IMR-90 (cell line): ENCODE measurements at regions not wholly inside any gene's neighbourhood (a gene's known extent, or its start where the extent isn't known, plus 50 kb on each side); places are given as distances from the start of the nearest gene placed in this dataset.
A peak's percentile ranks its signal among the peaks of the same experiment; 100 is the strongest.

Experiments used
- ATAC-seq: fragments of 200-7000 bp; cut with Tn5 transposase; 2 replicates; pipeline ENCODE4 v1.9.1; 2020; ENCODE audit warnings: low read depth, mild to moderate bottlenecking, moderate library complexity
- BruUV-seq: library from RNA; stranded (reverse); fragments of 400-500 nt; replicated peaks from 2 replicates; lab custom pipeline; 2021; lab: Mats Ljungman, UMichigan
- CTCF ChIA-PET: fragments of 300-600 bp; formaldehyde crosslinking; extraction: SDS; loops from one replicate; lab custom pipeline; 2021; ENCODE audit warnings: antibody characterized with exemption; lab: Yijun Ruan, JAX
- POLR2A ChIA-PET: fragments of 300-600 bp; sonication (Branson Sonifier 250); formaldehyde crosslinking; loops from one replicate; lab custom pipeline; 2022; ENCODE audit warnings: antibody characterized with exemption; ENCODE audit not compliant: unreplicated experiment; lab: Charles Lee
- DNase-seq: peaks from one replicate; pipeline ENCODE4 v3.0.0; 2013
- H2AFZ ChIP-seq: replicated peaks from 2 replicates; pipeline ENCODE3; 2013; ENCODE audit warnings: low read length, mild to moderate bottlenecking; ENCODE audit not compliant: poor library complexity
- H2AK5ac ChIP-seq: 2 replicates; pipeline ENCODE4 v1.6.1; 2013; ENCODE audit warnings: low read depth, low read length, inconsistent platforms
- H2AK9ac ChIP-seq: replicated peaks from 2 replicates; pipeline ENCODE3; 2013; ENCODE audit warnings: mild to moderate bottlenecking, low read depth, low read length, moderate library complexity; ENCODE audit not compliant: poor library complexity
- H2BK120ac ChIP-seq: 2 replicates; pipeline ENCODE4 v1.6.1; 2013; ENCODE audit warnings: low read depth, low read length, inconsistent platforms
- H2BK15ac ChIP-seq: 3 replicates; pipeline ENCODE4 v1.6.1; 2013; ENCODE audit warnings: low read depth, low read length, inconsistent platforms
- H2BK20ac ChIP-seq: 2 replicates; pipeline ENCODE4 v1.6.1; 2013; ENCODE audit warnings: low read depth, mild to moderate bottlenecking, inconsistent platforms, low read length, moderate library complexity
- H2BK5ac ChIP-seq: 2 replicates; pipeline ENCODE4 v1.6.1; 2013; ENCODE audit warnings: mild to moderate bottlenecking, low read depth, low read length, inconsistent platforms; ENCODE audit not compliant: poor library complexity, severe bottlenecking
- H3K14ac ChIP-seq: replicated peaks from 2 replicates; pipeline ENCODE4 v1.6.1; 2013; ENCODE audit warnings: low read depth, low read length, inconsistent platforms
- H3K18ac ChIP-seq: 2 replicates; pipeline ENCODE4 v1.6.1; 2013; ENCODE audit warnings: low read depth, low read length, control low read depth
- H3K23ac ChIP-seq: 2 replicates; pipeline ENCODE4 v1.6.1; 2013; ENCODE audit warnings: low read depth, low read length, inconsistent platforms
- H3K27ac ChIP-seq: 2 replicates; pipeline ENCODE4 v1.5.1; 2013; ENCODE audit warnings: mild to moderate bottlenecking, control low read depth, low read length; ENCODE audit not compliant: insufficient read depth
- H3K27me3 ChIP-seq: 2 replicates; pipeline ENCODE4 v1.6.1; 2013; ENCODE audit warnings: low read length; ENCODE audit not compliant: control insufficient read depth, insufficient read depth
- H3K36me3 ChIP-seq: 2 replicates; pipeline ENCODE4 v1.6.1; 2013; ENCODE audit warnings: low read length, mixed read lengths; ENCODE audit not compliant: control insufficient read depth, insufficient read depth
- H3K4ac ChIP-seq: 2 replicates; pipeline ENCODE4 v1.6.1; 2013; ENCODE audit warnings: low read depth, low read length, inconsistent platforms
- H3K4me1 ChIP-seq: 2 replicates; pipeline ENCODE4 v1.6.1; 2013; ENCODE audit warnings: low read length, mixed read lengths; ENCODE audit not compliant: control insufficient read depth, insufficient read depth
- H3K4me2 ChIP-seq: 2 replicates; pipeline ENCODE4 v1.6.1; 2013; ENCODE audit warnings: low read depth, mild to moderate bottlenecking, control low read depth, low read length, moderate library complexity
- H3K4me3 ChIP-seq: 2 replicates; pipeline ENCODE4 v1.5.1; 2013; ENCODE audit warnings: low read depth, mild to moderate bottlenecking, control low read depth, low read length, moderate library complexity; ENCODE audit not compliant: insufficient read depth
- H3K56ac ChIP-seq: 2 replicates; pipeline ENCODE4 v1.6.1; 2013; ENCODE audit warnings: low read length, inconsistent platforms; ENCODE audit not compliant: insufficient read depth; ENCODE audit errors: extremely low read depth
- H3K79me1 ChIP-seq, 2 experiments: 2 replicates each; pipeline ENCODE4 v1.6.1; 2013; ENCODE audit warnings: low read length in 2 of 2, inconsistent platforms in 1 of 2, low read depth in 1 of 2
- H3K9ac ChIP-seq: 2 replicates; pipeline ENCODE4 v1.6.1; 2013; ENCODE audit warnings: low read depth, low read length, control low read depth
- H3K9me1 ChIP-seq: 2 replicates; pipeline ENCODE4 v1.6.1; 2013; ENCODE audit warnings: low read length, inconsistent platforms; ENCODE audit not compliant: insufficient read depth
- H3K9me3 ChIP-seq: 2 replicates; pipeline ENCODE4 v1.6.1; 2013; ENCODE audit warnings: low read length; ENCODE audit not compliant: control insufficient read depth, insufficient read depth
- H4K20me1 ChIP-seq: 2 replicates; pipeline ENCODE4 v1.6.1; 2013; ENCODE audit warnings: low read length, inconsistent platforms; ENCODE audit not compliant: insufficient read depth
- H4K5ac ChIP-seq: 2 replicates; pipeline ENCODE4 v1.6.1; 2013; ENCODE audit warnings: mild to moderate bottlenecking, low read depth, low read length, control low read depth
- H4K8ac ChIP-seq, 2 experiments: 2 replicates each; pipeline ENCODE4 v1.6.1; 2013; ENCODE audit warnings: low read depth in 2 of 2, low read length in 2 of 2, control low read depth in 1 of 2, inconsistent platforms in 1 of 2
- H4K91ac ChIP-seq: 2 replicates; pipeline ENCODE4 v1.6.1; 2013; ENCODE audit warnings: low read depth, low read length, inconsistent platforms; ENCODE audit not compliant: insufficient read depth
- CEBPB ChIP-seq: IDR thresholded peaks from 2 replicates; pipeline ENCODE4 v1.6.1; 2012; ENCODE audit warnings: low read depth, low read length, improper control_type of control experiment
- POLR2A ChIP-seq: IDR thresholded peaks from 2 replicates; pipeline ENCODE4 v1.6.1; 2012; ENCODE audit warnings: mild to moderate bottlenecking, low read depth, low read length
- WGBS, 2 experiments: methylation state at CpG; one replicate each; pipeline versions ENCODE4 v1.1.5 to v1.1.7; 2013; ENCODE audit warnings: missing lambda C conversion rate in 2 of 2; ENCODE audit not compliant: insufficient read length in 1 of 2; ENCODE audit errors: extremely low coverage in 2 of 2; 5-methylcytosine and 5-hydroxymethylcytosine counted together
- dilution Hi-C: fragments of 300-500 bp; cut with HindIII; formaldehyde crosslinking; loops from one replicate; pipeline ENCODE4 v1.14.3; 2018; ENCODE audit warnings: low sequenced_read_pairs; ENCODE audit not compliant: unreplicated experiment
- in situ Hi-C: fragments of 300-500 bp; cut with MboI; formaldehyde crosslinking; loops from 3 replicates; pipeline ENCODE4 v1.14.3; 2019; ENCODE audit warnings: low sequenced_read_pairs, inconsistent platforms, mixed read lengths
- intact Hi-C: fragments of 100-400 bp; cut with micrococcal nuclease; formaldehyde crosslinking; loops from 2 replicates; pipeline ENCODE4 v1.10.0; 2022

- H2BK5ac ChIP-seq = peak overlapping the region; percentile 82
- peak overlapping the region; percentile 84; the same call in 1 of the 2 replicates for H2BK20ac ChIP-seq
- H3K23ac ChIP-seq = peak overlapping the region; percentile 54; the same call in 1 of the 2 replicates
- peak overlapping the region; percentile 86; the same call in 1 of the 2 replicates for H2BK120ac ChIP-seq
- no peak overlapping the region for H3K4me3 ChIP-seq
- H4K8ac ChIP-seq = peak overlapping the region; percentile 42 to 85; a peak in 3 of 4 replicates
- BruUV-seq = no TSS peak
- H4K20me1 ChIP-seq = no peaks in the 10 kb centered on the region
- no peak overlapping the region for H3K56ac ChIP-seq
- H3K4me2 ChIP-seq = no peak overlapping the region
- no peaks in the 10 kb centered on the region for H3K79me1 ChIP-seq
- intact Hi-C loops = no loop called here
- no CpG with 5 or more reads among the region's 1 CpG for WGBS, 2 experiments
- peaks cover 9% of the 10 kb centered on the region; the same call in 1 of the 2 replicates for H3K4me1 ChIP-seq
- no peaks in the 10 kb centered on the region for H3K9me1 ChIP-seq
- ChIA-PET POLR2A (no interaction called here), CTCF (no interaction called here)
- H3K36me3 ChIP-seq = no peaks in the 10 kb centered on the region
- in situ Hi-C loops = no loop called here
- no peak overlapping the region for H2AK5ac ChIP-seq
- dilution Hi-C loops = no loop called here
- peak overlapping the region; percentile 88 for H3K18ac ChIP-seq
- ATAC-seq (peak; percentile 82), DNase-seq (peak; percentile 68)
- peak overlapping the region; percentile 61; the same call in 1 of the 2 replicates for H3K4ac ChIP-seq
- H4K5ac ChIP-seq = peak overlapping the region; percentile 79
- H3K27me3 ChIP-seq = no peaks in the 10 kb centered on the region
- H4K91ac ChIP-seq = peak overlapping the region; percentile 72
- no peak overlapping the region for H2AFZ ChIP-seq
- peak overlapping the region; percentile 55; the same call in 1 of the 3 replicates for H2BK15ac ChIP-seq
- H3K9me3 ChIP-seq = peaks cover 4% of the 10 kb centered on the region; the same call in 1 of the 2 replicates
- H2AK9ac ChIP-seq = no peak overlapping the region
- H3K27ac ChIP-seq = peak overlapping the region; percentile 90; the same call in 1 of the 2 replicates
- no peak overlapping the region for H3K9ac ChIP-seq
- TF ChIP-seq CEBPB (peak; percentile 86), POLR2A (no peak)
- H3K14ac ChIP-seq = peak overlapping the region; percentile 66; the same call in 1 of the 2 replicates
Observed at GRCh38 chr17:68697850-68698361, 96.7 kb upstream of the FAM20A start.
